Lung (tissue), 11 donors: ENCODE measurements at regions not wholly inside any gene's neighbourhood (a gene's known extent, or its start where the extent isn't known, plus 50 kb on each side); places are given as distances from the start of the nearest gene placed in this dataset.

Source experiments
- ATAC-seq: fragments of 200-7000 bp; cut with Tn5 transposase; one replicate; pipeline ENCODE4 v1.9.1; 2020; ENCODE audit warnings: moderate number of reproducible peaks; ENCODE audit not compliant: insufficient read depth, low FRiP score
- DNase-seq, 3 donors: peaks; one replicate each; pipeline ENCODE4 v3.0.0-alpha.2; 2013 to 2017
- H3K27ac ChIP-seq, 2 donors: one replicate each; pipeline ENCODE4 v1.5.1; 2013; ENCODE audit warnings: mild to moderate bottlenecking in 2 of 2, moderate library complexity in 2 of 2, control low read depth in 1 of 2, inconsistent platforms in 1 of 2, low read depth in 1 of 2, low read length in 1 of 2
- H3K27me3 ChIP-seq, 3 donors: one replicate each; pipeline ENCODE4 v1.5.1; 2013; ENCODE audit warnings: low read length in 2 of 3; ENCODE audit not compliant: control insufficient read depth in 3 of 3, insufficient read depth in 3 of 3
- H3K36me3 ChIP-seq, 4 donors: one replicate each; pipeline ENCODE4 v1.5.1; 2013; ENCODE audit warnings: low read length in 4 of 4, mild to moderate bottlenecking in 1 of 4, moderate library complexity in 1 of 4; ENCODE audit not compliant: control insufficient read depth in 4 of 4, insufficient read depth in 4 of 4
- H3K4me1 ChIP-seq, 5 donors: one replicate each; pipeline ENCODE4 v1.5.1; 2013; ENCODE audit warnings: low read length in 5 of 5, mild to moderate bottlenecking in 2 of 5, moderate library complexity in 1 of 5; ENCODE audit not compliant: control insufficient read depth in 5 of 5, insufficient read depth in 5 of 5
- H3K4me3 ChIP-seq: one replicate; pipeline ENCODE4 v1.5.1; 2013; ENCODE audit warnings: mild to moderate bottlenecking, control low read depth, moderate library complexity
- H3K9ac ChIP-seq, 2 donors: one replicate each; pipeline ENCODE4 v1.5.1; 2013; ENCODE audit warnings: low read length in 2 of 2, control low read depth in 1 of 2; ENCODE audit not compliant: insufficient read depth in 1 of 2
- H3K9me3 ChIP-seq, 4 donors: one replicate each; pipeline ENCODE4 v1.5.1; 2013; ENCODE audit warnings: low read length in 3 of 4, mild to moderate bottlenecking in 1 of 4, moderate library complexity in 1 of 4; ENCODE audit not compliant: control insufficient read depth in 4 of 4, insufficient read depth in 3 of 4
- WGBS, 2 donors: extraction: QIAGEN DNeasy Blood & Tissue Kit; methylation state at CpG; one replicate each; pipeline ENCODE4 v1.1.7; 2013; 5-methylcytosine and 5-hydroxymethylcytosine counted together
- TF ChIP-seq, protein P1 (sequence below): IDR thresholded peaks from 2 replicates; pipeline ENCODE4 v1.5.1; 2012; ENCODE audit warnings: mild to moderate bottlenecking; ENCODE audit errors: control extremely low read depth, extremely low read depth
- donor health status: control.
- donor health status: control.
- donor health status: Bipolar disorder and iron deficiency.
- donor health status: healthy.
- donor health status: DM: yes; HTN: yes; CAD: no.

DNA sequence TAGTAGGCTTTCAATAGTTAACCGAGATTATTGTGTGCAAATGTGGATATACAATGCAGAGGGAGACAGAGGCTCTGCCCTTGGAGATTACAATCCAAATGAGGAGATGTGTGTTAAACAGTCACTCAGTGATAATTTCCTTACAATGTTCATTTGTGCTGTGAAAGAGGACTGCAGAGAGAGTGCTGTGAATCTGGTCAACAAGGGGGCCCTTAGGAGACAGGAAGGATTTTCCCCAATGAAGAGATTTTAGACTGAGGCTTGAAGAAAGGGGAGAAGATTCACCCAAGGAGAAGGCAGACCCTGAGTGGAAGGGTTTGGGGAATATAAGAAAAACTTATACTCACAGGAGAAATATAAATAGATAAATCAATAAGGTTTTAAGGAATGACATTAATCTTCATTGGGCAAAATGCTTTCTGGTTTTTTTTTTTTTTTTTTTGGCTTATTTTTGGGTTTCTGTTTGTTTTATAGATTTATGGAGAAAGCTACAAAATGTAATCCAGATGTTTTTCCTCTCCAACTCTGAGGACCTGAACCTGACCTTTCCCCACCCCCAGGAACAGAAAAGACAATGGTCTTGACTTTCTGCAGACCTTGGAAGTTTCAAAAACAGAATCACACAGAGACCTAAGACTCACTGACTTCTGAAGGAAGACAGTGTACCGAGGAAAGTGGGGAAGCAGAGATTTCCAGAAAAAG, 151.3 kb upstream of the SERPINE2 start:
- TF ChIP-seq, protein P1, sequence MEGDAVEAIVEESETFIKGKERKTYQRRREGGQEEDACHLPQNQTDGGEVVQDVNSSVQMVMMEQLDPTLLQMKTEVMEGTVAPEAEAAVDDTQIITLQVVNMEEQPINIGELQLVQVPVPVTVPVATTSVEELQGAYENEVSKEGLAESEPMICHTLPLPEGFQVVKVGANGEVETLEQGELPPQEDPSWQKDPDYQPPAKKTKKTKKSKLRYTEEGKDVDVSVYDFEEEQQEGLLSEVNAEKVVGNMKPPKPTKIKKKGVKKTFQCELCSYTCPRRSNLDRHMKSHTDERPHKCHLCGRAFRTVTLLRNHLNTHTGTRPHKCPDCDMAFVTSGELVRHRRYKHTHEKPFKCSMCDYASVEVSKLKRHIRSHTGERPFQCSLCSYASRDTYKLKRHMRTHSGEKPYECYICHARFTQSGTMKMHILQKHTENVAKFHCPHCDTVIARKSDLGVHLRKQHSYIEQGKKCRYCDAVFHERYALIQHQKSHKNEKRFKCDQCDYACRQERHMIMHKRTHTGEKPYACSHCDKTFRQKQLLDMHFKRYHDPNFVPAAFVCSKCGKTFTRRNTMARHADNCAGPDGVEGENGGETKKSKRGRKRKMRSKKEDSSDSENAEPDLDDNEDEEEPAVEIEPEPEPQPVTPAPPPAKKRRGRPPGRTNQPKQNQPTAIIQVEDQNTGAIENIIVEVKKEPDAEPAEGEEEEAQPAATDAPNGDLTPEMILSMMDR = no peak
- Histone ChIP-seq H3K9me3 (peaks cover 0 to 4% (median under 1%) of the 10 kb centered on the region in 4 donors), H3K4me3 (no peak overlapping the region), H3K27ac (no peak overlapping the region), H3K36me3 (no peaks in the 10 kb centered on the region), H3K9ac (no peak overlapping the region), H3K4me1 (no peaks in the 10 kb centered on the region), H3K27me3 (no peaks in the 10 kb centered on the region)
- DNase-seq (no peak), ATAC-seq (no peak)
- WGBS, 2 donors = 80 to 85% methylated on average over 2 of the region's 2 CpGs

DNA sequence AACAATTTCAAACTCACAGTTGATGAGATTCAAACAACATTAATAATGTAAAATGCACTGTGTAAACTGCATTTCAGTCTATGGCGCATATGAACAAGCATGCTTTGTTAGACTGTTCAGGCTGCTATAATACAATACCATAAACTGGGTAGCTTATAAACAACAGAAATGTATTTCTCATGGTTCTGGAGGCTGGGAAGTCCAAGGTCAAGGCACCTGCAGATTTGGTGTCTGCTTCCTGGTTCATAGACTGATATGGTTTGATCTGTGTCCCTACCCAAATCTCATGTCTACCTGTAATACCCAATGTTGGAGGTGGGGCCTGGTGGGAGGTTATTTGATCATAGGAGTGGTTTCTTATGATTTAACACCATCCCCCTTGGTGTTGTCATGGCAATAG, 148.1 kb upstream of the SERPINE2 start:
- Histone ChIP-seq H3K36me3 (no peaks in the 10 kb centered on the region), H3K4me3 (no peak overlapping the region), H3K9me3 (peaks cover 0 to 2% (median 0%) of the 10 kb centered on the region in 4 donors), H3K4me1 (no peaks in the 10 kb centered on the region), H3K9ac (no peak overlapping the region), H3K27me3 (no peaks in the 10 kb centered on the region), H3K27ac (no peak overlapping the region)
- WGBS, 2 donors = 98% methylated on average over 1 of the region's 1 CpG
- TF ChIP-seq, protein P1 = no peak
- no peak for ATAC-seq
- DNase-seq = no peak

- no peak overlapping the region for H3K27ac ChIP-seq
- H3K4me3 ChIP-seq = no peak overlapping the region
- H3K9me3 ChIP-seq = peaks cover 0 to 3% (median 0%) of the 10 kb centered on the region in 4 donors
- no peak overlapping the region for H3K9ac ChIP-seq
- no peaks in the 10 kb centered on the region for H3K36me3 ChIP-seq
- H3K27me3 ChIP-seq = no peaks in the 10 kb centered on the region
- WGBS, 2 donors = 67 to 82% methylated on average over 4 of the region's 4 CpGs
- no peak for DNase-seq
- no peak for ATAC-seq
- H3K4me1 ChIP-seq = no peaks in the 10 kb centered on the region
- TF ChIP-seq, protein P1 = no peak
Measured at GRCh38 chr2:224185023-224185601, 146.0 kb upstream of the SERPINE2 start.

GRCh38 chr2:224183086-224183485, 144.0 kb upstream of the SERPINE2 start:
- Histone ChIP-seq H3K4me1 (peaks cover 0 to 5% (median 0%) of the 10 kb centered on the region in 5 donors), H3K9ac (no peak overlapping the region), H3K27me3 (no peaks in the 10 kb centered on the region), H3K4me3 (no peak overlapping the region), H3K9me3 (peaks cover 0 to 3% (median 0%) of the 10 kb centered on the region in 4 donors), H3K27ac (no peak overlapping the region), H3K36me3 (no peaks in the 10 kb centered on the region)
- 71 to 85% methylated on average over 3 of the region's 3 CpGs for WGBS, 2 donors
- DNase-seq (no peak), ATAC-seq (no peak)
- TF ChIP-seq, protein P1 = no peak
